GM21825 (cell line): ENCODE measurements at regions not wholly inside any gene's neighbourhood (a gene's known extent, or its start where the extent isn't known, plus 50 kb on each side); places are given as distances from the start of the nearest gene placed in this dataset.
A peak's percentile ranks its signal among the peaks of the same experiment; 100 is the strongest.
"Not testable (repeated sequence)": the region's sequence is repeated elsewhere in the genome, so short reads cannot be mapped to it uniquely, and the experiment has no call there.

Source experiments
- ATAC-seq: cut with Tn5 transposase; IDR thresholded peaks from one replicate; pipeline ENCODE4 v1.9.1; 2021; ENCODE audit warnings: mild to moderate bottlenecking, moderate library complexity; ENCODE audit not compliant: unreplicated experiment

DNA sequence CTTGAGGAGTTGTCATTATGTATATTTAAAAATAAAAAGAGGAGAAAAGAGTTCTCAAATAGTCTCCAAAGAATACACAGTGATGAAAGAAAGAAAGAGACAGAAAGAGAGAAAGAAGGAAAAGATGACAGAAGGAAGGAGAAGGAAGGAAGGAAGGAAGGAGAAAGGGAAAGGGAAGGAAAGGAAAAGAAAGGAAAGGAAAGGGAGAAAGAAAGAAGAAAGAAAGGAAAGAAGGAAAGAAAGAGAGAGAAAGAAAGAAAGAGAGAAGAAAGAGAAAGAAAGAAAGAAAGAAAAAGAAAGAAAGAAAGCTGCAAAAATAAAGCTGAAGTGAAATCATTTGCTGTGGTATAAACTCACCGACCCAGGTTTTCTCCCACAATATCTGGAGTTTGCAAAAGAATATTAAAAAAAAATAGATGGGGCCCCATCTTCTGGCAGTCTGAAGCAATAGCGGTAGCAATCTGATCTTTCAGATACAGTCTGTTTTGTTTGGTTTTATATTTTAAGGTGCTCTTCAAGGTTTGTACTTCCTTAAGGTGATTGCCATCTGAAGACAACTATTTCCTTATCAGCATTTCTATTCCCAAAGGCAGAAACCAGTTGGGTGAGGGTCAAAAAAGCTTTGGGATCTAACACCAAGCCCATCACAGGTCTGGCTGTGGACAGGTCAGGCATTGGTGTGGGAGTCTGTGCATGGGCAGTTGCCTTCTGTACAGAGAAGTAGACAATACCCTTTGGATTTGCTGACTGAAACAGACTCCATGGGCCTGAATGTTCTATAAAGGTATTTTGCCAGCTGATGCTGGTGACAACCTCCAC lies 160.4 kb downstream of the CPEB2 start:
- no peak for ATAC-seq

DNA sequence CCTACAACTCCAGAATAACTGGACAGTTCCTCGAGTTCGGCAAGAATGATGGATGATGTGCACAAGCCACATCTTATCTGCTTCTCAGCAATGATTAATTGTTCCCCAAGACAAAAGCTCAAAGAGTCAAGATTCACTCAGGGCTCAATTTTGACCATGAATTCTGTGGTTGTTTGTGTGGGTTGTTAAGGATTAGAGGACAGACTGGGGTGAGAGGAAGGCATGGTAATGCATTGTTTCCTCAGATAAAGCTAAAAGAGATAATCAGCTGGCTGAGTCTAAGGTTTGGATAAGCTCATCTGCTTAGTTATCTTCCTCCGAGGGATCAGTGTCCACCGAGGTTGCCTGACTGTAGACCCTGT lies 161.0 kb downstream of the CPEB2 start:
- no peak for ATAC-seq

DNA sequence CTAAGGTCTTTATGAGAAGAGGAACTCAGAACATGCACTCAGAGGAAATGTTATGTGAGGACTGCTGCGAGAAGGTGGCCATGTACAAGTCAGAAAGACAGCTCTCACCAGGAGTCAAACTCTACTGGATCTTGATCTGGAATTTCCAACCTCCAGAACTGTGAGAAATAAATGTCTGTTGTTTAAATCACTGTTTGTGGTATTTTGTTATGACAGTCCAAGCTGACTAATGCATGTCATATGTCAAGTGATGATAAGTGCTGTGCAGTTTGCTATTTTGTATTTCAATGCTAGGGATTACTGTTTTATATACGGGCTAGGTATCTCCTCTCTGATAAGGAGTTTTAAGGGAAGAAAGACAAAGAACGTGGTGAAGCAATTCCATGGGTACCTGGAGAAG lies 162.3 kb downstream of the CPEB2 start:
- no peak for ATAC-seq

DNA sequence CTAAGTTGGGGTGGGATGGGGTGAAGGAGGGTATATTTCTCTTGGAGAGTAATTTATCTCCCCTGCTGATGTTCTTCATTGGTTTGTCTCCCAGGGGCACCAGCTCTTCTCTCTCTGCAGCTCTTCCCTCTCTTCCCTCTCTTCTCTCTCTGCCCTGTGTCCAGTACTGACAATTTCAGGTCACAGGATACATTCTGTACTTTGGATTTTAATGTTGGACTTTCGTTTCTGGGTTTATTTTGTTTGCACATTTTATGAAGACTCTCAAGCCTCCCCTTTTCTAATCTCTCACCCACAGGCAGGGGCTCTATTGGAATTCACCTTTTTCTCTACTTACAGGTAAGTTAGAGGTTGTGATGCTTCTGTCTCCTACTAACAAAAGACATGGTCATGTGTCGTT lies 165.5 kb downstream of the CPEB2 start:
- no peak for ATAC-seq

DNA sequence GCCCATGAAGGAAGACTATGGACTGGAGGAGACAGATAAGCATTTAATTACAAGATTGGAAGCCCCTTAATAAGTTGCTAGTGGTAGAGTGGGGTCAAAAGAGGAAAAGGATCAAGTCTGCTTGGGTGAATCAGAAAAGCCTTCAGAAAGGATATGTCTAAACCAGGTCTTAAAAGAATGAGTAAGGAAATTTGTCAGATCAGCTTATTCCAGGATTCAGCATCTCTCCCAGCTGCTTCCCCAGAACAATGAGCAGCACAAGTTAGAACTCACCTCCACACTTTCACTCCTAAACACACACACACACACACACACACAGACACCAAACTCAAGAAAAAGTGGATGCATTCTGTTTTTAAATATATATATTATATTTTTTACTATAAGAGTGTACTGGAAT lies 166.5 kb downstream of the CPEB2 start:
- no peak for ATAC-seq

DNA sequence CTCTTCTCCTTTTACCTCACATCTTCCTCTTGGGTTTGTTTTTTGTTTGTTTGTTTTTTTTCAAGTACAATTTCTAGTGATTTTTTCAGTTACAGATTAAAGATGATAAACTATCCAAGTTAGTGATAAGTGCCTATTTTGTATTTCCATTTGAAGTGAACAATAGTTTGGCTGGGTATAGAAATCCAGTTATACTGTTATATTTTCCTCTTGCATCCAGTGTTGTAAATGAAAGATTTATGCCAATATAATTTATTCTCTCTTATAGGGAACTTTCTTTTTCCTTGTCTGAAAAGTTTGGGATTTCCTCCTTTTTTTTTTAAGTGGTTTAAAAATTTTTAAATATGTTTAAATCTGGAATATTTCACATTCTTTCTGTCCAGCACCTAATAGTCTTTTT lies 169.4 kb downstream of the CPEB2 start:
- no peak for ATAC-seq

DNA sequence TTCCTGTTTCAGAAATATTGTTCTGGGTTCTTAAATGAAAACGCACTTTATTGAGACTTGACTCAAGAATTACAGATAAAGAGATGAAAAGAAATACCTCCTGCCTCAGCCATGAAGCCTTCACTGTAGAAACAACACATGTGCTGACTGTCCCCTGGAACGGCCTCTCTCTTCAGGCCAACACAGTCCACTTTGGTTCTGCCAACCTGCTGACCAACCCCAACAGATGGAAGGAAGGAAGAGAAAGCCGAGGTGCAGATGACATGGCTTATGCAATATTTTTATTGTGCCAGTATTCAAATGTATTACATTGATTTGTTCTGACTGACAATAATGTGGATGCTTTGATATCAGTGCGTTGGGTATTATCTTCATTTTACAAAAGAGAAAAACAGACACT lies 171.0 kb downstream of the CPEB2 start:
- ATAC-seq, result no peak

DNA sequence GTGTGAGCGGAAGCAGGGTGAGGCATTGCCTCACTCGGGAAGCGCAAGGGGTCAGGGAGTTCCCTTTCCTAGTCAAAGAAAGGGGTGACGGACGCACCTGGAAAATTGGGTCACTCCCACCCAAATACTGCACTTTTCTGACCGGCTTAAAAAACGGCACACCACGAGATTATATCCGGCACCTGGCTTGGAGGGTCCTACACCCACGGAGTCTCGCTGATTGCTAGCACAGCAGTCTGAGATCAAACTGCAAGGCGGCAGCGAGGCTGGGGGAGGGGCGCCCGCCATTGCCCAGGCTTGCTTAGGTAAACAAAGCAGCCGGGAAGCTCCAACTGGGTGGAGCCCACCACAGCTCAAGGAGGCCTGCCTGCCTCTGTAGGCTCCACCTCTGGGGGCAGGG lies 171.9 kb downstream of the CPEB2 start:
- ATAC-seq, result not testable (repeated sequence)

DNA sequence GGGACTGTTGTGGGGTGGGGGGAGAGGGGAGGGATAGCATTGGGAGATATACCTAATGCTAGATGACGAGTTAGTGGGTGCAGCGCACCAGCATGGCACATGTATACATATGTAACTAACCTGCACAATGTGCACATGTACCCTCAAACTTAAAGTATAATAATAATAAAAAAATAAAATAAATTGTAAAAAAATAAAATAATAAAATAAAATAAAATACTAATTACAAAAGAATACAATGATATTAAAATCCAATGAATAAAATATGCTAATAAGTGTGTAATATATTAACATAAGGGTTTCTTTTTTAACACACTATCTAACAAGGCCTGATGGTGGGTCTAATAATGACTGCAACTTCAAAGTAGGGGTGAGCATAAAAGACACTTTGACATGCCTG lies 177.6 kb downstream of the CPEB2 start:
- ATAC-seq, result not testable (repeated sequence)

DNA sequence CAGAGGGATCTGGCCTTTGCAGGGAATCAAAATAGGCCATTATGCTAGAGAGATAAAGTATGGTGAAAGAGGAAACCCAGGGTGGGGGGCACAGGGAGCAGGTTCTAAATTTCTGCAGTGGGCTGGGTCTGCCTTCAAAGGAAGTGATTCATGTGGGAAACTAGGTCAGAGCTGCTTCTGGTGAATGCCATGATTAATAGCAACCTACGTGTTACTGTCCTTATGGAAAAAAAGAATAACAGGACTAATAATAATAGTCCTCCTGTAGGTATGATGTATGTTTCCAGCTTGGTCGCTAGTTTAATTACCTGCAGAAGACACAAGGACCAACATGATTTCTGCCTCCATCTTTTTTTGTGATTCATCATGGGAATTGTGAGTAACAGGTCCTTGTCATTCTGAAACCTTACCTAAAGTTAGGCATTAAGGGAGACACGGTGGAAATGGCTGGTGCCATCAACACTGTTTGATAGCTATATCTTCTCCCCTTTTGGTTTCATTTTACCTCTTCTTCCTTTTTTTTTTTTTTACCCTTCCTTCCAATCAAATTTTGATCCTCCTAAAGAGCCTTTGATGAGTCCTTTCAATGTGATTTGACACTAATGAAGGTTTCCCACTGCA lies 180.4 kb downstream of the CPEB2 start:
- peak; percentile 83 for ATAC-seq

DNA sequence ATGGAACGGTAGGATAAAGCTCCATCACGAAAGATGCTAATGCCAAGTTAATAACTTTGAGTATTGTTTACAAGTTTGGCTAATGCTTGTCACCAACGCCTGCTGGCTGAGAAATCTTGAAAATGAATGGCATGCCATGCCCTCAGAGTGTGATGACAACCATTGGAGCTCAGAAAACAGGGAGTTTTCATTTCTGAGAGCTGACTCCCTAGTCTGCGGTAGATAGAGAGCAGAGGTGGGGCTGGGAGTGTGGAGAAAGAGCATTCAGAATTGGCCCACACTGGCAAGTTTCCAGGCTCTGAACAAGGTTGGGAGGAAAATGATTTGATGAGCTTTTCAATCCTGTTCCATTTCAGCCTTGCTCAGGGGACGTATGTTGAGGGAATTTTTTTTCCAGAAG lies 183.9 kb downstream of the CPEB2 start:
- ATAC-seq, result no peak

DNA sequence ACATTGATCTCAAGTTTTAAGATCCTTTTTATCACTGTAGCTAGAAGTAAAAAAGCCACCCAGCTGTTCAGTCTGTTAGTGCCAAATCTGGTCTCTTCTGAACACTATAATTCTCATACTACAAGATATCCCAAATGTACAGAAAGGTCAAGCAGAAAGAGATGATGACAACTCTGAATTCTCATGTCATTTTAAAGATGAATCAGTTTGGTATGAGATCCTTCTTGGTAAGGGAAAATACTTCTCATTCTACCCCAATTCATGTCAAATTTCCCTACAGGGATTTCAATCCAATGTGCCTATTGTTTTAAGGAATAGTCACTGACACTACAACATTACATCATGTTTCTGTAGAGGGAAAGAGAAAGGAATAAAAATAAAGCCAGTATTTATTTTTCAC lies 184.5 kb downstream of the CPEB2 start:
- no peak for ATAC-seq

DNA sequence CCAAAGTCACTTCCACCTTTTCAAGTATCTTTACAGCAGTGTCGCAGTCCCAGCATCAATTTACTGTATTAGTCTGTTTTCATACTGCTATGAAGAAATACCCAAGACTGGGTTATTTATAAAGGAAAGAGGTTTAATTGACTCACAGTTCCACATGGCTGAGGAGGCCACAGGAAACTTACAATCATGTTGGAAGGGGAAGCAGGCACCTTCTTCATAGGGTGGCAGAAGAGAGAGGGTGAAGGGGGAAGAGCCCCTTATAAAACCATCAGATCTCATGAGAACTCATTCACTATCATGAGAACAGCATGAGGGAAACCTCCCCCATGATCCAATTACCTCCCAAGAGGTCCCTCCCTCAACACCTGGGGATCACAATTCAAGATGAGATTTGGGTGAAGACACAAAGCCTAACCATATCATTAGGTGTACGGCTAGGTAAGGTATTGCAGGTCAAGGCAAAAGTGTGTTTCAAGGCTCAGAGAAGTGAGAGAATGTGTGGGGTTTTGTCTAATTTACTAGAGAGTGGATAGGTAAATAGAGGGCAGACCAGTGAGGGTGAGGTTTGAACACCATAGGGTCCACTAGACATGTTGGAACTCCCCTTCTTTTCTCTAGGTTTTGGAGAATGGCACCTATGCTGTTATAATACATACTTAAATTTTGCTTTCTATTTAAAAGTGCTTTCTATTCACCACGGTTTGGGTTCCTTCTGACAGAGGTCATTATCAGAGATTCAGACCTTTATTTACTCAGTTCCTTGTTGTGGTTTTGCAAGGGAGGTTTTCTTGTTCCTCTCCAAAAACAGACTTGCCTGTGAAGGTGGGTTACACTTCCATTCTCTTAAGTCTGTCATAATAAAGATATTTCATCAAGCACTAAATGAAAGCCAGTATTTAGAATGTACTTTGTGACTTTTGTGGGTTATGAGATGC lies 186.6 kb downstream of the CPEB2 start:
- ATAC-seq, result peak; percentile 70

DNA sequence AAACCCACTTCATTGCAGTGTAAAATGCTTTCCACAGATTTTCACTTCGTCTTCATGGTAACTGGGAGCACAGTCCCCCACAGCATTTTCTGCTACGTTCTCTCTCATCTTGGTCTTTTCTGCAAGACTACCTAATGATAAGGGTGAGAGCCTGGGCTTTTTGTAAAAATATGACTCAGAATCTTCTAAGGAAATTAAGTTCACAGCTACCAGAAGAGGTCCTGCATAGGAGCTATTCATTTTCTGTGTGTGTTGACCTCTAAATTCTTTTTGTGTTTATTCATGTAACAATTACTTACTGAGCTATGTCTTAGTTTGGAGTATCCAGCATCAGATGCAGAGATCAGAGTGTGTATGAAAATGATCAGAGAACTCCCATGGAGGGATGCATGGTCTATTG lies 192.2 kb downstream of the CPEB2 start:
- no peak for ATAC-seq

DNA sequence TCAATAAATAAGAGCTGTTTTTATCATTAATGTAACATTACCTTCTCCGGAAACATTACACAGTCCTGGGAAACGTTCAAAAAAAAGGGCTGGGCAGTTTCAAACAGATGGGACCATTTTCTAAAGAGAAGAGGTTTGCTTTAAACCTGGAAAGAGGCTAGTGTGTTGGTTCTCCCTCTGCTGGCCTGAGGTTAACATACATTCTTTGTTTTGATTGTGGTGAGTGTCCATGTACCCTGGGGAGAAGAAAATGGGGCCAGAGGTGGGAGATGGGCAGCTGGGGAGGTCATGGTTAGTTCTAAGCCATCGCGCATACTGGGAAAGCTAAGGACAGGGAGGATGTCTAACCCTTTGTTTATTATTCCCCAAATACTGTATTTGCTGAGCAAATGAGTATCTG lies 194.7 kb downstream of the CPEB2 start:
- no peak for ATAC-seq

DNA sequence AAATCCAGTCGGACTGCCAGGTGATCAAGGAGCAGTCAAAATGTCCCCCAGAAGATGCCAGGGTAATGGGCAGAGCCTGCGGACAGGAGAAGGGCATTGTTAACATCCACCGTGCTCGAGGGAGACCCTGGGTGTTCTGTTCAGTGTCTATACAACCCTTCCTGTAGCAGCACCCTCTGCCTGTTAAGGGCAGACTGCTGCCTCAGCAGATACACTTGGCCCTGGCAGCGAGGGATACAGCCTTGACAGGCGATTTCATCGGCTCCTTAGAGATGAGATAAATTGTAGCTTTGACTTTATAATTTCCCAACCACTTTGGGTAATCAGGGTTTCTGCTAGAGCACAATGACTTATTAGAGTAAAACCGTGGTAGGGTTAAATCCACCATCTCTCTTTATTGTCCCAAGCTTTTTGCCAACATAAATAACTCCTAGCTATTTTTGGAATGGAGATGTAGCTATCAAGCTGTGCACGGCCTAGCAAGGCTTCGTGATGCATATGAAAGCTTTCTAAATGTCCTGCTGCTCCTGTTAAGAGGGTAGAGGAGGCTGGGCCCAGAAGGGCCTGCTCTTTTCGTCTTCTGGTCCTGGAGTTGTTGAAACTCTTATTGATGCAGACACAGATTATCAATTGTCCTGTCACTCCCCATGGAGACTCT lies 195.9 kb downstream of the CPEB2 start:
- no peak for ATAC-seq

DNA sequence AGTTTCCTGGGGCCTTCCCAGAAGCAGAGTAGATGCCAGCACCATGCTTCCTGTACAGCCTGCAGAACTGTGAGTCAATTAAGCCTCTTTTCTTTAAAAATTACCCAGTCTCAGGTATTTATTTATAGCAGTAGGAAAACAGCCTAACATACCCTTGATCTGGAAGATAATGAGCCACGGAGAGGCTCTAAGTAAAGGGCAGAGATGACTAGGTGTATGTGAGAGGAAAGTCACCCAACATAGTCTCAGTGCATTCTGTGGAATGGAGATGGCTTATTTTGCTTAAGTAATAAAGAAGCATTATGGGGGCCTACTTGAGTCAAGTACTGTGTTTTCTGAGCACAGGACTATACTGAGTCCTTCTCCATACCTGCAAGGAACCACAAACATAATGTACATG lies 199.5 kb downstream of the CPEB2 start:
- ATAC-seq, result no peak

DNA sequence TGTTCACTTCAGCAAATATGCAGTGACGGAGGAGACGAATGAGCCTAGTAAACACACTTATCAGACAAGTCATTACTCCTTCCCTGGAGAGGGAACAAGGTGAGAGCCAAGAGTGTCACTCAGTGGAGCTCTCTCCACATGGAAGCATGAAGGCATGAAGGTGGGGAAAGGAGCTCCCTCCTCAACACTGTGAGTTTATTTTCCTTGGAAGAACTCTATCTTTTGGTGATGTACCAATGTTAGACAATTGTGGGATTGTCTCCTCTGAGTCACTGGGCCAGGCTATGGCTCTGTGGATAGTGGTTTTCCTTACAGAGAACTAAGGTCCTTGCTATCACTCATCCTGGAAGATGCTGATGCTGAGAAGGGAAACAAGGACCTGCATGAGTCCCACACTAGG lies 200.2 kb downstream of the CPEB2 start:
- ATAC-seq, result no peak

DNA sequence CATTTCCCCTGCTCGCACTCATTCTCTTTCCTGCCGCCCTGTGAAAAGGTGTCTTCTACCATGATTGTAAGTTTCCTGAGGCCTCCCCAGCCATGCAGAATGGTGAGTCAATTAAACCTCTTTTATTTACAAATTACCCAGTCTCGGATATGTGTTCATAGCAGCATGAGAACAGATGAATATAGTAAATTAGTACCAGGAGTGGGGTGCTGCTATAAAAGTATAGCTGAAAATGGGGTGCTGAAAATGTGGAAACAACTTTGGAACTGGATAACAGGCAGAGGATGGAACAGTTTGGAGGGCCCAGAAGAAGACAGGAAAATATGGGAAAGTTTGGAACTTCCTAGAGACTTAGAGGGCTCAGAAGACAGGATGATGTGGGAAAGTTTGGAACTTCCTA lies 204.2 kb downstream of the CPEB2 start:
- not testable (repeated sequence) for ATAC-seq

DNA sequence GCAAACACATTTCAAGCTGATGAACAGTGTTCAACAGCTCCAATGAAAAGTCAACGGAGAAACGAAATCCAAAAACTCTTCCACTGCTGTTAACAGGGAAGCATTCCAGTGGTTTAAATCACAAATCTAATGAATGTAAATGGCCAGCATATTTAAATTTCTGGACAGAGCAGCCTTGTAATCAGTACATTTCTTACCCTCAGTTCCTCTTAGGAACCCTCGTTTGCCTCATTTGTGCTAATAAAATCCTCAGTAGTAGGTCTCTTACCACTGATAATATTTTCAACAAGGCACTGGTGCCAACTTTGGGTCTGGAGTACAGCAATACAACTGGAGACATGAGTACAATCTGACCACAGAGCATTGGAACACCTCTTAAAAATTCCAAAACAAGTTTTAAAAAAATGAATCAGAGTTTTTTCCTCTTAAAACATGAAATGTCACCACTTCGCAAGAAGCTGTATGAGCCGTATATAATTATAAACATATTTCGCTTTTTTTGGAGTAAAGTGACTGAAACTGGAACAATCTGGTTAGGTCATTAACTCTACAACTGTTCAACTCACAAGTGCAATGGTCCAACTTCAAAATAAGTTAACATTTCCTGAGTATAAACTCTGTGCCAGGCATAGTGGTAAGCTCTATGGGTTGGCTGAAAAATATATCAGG lies 211.2 kb downstream of the CPEB2 start:
- ATAC-seq, result no peak

DNA sequence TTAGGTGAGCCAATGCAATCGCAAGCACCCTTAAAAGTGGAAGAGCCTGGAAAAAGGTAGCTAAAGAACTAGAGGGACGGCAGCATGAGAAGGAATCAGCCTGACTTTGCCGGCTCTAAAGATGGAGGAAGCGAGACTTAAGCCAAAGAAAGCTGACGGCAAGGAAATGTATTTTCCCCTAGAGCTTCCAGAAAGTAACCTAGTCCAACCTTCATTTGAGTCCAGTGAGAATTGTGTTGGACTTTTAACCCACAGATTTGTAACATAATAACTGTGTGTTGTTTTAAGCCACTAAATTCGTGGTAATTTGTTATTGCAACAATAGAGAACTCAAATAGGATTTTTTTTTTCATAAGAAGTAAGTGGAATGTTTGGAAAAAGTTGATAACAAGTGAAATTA lies 212.7 kb upstream of the C1QTNF7 start:
- no peak for ATAC-seq
